Tongue (tissue), 1 donor: ENCODE measurements at regions not wholly inside any gene's neighbourhood (a gene's known extent, or its start where the extent isn't known, plus 50 kb on each side); places are given as distances from the start of the nearest gene placed in this dataset.
"Not testable (repeated sequence)": the region's sequence is repeated elsewhere in the genome, so short reads cannot be mapped to it uniquely, and the experiment has no call there.

Experiments
- DNase-seq: peaks from one replicate; pipeline ENCODE4 v3.0.0-alpha.2; 2015

- DNase-seq: no peak
These were observed 50.4 kb downstream of the FHIP1A start for GRCh38 chr4:151459375-151459774.

DNA sequence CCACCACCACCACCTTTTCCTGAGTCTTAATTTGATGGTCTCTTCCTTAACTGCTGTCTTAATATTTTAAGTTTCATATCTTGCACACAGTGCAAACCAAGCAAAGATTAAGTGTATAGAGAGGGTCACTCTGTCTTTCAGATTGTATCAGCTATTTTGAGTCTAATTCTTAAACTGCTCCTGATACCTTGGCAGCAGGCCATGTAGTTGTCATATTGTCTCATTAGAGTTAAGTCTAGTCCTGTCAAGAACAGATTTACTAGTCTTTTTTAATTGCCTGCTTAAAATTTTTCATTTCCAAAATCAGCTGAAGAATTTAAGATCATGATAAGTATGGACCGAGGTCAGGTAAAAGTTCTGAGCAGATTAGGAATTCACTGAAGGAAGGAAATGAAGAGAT is 51.5 kb downstream of the FHIP1A start:
- DNase-seq: peak; percentile 21

- DNase-seq: no peak
These were observed 53.6 kb downstream of the FHIP1A start for GRCh38 chr4:151462554-151462953.

GRCh38 chr4:151468715-151469696 is 60.0 kb downstream of the FHIP1A start:
- peak; percentile 48 for DNase-seq

DNA sequence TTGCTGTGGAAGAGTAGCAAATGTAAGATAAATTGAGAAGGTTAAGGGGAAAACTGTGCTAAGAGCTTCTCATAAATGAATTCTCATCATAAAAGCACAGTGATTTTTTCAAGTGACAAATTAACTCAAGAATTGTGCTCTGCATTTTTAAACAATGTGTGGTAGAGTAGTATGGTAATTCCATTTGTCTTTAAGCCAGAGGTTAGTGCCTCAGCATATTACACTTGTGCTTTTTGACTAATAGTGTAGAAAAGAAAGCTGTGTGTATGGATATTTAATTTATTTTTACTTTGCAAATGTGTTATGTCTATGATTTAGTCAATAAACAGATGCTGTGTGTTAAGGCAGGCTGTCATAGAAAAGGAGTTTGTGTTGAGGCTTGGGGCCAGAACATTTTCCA is 61.0 kb downstream of the FHIP1A start:
- DNase-seq: peak; percentile 28

DNA sequence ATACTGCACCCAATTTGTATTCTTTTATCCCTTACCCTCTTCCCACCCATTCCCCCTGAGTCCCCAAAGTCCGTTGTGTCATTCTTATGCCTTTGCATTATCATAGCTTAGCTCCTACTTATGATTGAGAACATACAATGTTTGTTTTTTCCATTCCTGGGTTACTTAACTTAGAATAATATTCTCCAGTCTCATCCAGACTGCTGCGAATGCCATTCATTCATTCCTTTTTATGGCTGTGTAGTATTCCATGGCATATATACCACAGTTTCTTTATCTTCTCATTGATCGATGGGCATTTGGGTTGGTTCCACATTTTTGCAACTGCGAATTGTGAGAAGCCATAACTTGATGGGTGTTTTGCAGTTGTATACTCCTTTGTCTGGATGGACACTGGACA is 62.8 kb downstream of the FHIP1A start:
- DNase-seq: no peak

GRCh38 chr4:151472297-151472696 is 63.3 kb downstream of the FHIP1A start:
- DNase-seq: no peak

- DNase-seq: no peak
These were observed 63.7 kb downstream of the FHIP1A start for GRCh38 chr4:151472711-151473110.

- peak; percentile 21 for DNase-seq
These were observed 64.6 kb downstream of the FHIP1A start for GRCh38 chr4:151473521-151474097.

DNA sequence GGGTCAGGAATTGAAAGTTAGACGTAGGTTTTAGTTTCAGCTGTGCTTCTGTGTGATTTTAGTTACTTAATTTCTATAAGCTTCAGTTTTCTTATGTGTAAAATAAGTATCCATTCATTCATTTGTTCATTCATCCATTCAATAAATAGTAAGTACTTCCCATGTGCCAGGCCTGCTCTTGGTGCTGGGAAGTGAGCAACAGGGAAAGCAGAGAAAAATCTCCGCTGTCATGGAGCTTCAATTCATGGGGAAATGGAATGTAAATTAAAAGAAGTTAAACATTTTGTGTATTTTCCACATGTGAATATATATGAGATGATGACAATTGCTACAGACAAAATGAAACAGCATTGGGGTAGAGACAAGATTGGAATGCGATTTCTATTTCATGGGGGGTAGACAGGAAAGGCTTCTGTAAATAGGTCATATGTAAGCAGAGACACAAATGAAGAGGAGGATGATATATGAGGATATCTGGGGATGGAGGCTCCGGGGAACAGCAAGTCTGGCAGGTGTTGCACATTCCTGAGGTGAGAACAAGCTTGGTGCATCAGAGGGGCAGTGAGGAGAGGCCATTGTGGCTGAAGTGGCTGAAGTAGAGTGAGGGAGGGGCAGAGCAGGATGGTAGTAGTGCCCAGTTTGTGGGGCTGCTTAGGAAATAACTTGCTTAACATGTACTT is 66.2 kb downstream of the FHIP1A start:
- no peak for DNase-seq

DNA sequence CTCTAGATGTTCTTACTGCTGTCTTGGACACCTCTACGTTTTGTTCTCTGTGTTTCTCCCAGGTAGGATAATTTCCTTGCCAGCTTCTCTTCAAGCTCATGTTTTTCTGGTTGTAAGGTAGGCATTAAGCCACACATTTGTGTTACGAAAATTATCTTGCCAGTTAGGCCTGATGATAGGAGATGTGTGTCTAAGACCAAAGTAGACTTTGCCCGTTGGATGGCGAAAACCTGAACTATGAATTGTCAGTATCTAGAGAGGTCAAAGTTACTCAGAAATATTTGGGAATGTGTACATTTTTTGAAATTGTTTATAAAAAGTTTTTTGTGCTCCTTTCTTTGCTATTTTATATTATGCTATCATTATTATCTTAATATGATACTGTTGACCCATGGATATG is 72.8 kb downstream of the FHIP1A start:
- DNase-seq: no peak

- DNase-seq: no peak
These were observed 75.6 kb downstream of the FHIP1A start for GRCh38 chr4:151484396-151485102.

DNA sequence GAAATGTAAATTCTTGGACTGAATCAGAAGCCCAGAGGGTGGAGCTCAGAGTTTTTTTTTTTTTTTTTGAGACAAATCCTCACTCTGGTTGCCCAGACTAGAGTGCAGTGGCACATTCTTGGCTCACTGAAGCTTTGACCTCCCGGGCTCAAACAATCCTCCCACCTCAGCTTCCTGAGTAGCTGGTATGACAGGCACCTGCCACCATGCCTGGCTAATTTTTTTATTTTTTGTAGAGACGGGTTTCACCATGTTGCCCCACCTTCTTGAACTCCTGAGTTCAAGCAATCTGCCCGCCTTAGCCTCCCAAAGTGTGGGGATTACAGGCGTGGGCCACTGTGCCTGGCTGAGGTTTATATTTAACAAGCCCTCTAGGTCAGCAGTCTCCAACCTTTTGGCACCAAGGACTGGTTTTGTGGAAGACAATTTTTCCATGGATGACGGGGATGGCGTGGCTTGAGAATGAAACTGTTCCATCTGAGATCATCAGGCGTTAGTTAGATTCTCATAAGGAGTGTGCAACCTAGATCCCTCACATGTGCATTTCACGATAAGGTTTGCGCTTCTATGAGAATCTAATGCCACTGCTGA is 76.7 kb downstream of the FHIP1A start:
- no peak for DNase-seq

- no peak for DNase-seq
These were observed 77.2 kb downstream of the FHIP1A start for GRCh38 chr4:151486168-151486567.

GRCh38 chr4:151488968-151489367 is 80.0 kb downstream of the FHIP1A start:
- DNase-seq: no peak

GRCh38 chr4:151489462-151490203 is 80.7 kb downstream of the FHIP1A start:
- no peak for DNase-seq

- peak; percentile 16 for DNase-seq
These were observed 86.6 kb downstream of the FHIP1A start for GRCh38 chr4:151495612-151496011.

- DNase-seq: not testable (repeated sequence)
These were observed 102.6 kb downstream of the FHIP1A start for GRCh38 chr4:151511548-151511947.

- DNase-seq: no peak
These were observed 108.9 kb downstream of the FHIP1A start for GRCh38 chr4:151517896-151518295.

GRCh38 chr4:151518359-151518758 is 109.4 kb downstream of the FHIP1A start:
- no peak for DNase-seq

DNA sequence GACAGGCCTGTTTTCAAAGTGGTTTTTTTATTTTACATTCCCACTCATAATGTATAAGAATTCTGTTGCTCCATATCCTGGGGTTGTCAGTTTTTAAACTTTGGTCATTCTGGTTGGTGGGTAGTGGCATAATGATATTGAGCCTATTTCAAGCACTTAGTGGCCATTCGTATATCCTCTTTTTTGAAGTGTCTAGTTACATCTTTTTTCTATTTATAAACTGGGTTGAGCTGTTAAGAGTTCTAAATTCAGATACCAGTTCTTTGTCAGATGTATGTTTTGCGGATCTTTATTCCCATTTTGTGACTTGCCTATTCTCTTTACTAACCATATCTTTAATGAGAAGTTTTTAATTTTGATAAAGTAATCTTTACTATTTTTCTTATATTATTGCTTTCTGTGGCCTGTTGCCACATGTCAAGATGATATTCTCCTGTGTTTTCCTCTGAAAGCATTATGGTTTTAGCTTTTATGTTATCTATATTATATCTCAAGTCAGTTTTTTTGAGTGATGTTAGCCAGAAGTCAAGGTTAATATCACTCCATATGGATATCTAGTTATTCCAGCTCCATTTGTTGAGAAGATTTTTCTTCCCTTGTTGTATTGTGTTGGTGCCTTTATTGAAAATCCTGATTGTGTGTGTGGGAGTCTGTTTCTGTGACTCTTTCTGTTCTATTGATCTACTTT is 110.9 kb downstream of the FHIP1A start:
- DNase-seq: no peak
